Activated naive CD8-positive, alpha-beta T cell (primary cell): ENCODE measurements at regions not wholly inside any gene's neighbourhood (a gene's known extent, or its start where the extent isn't known, plus 50 kb on each side); places are given as distances from the start of the nearest gene placed in this dataset.

Experiments
- H3K27ac Mint-ChIP-seq: one replicate; pipeline ENCODE4 v1.8.0; 2021; ENCODE audit warnings: mixed read lengths
- H3K27me3 Mint-ChIP-seq: one replicate; pipeline ENCODE4 v1.8.0; 2021; ENCODE audit warnings: mixed read lengths
- H3K36me3 Mint-ChIP-seq: one replicate; pipeline ENCODE4 v1.8.0; 2021; ENCODE audit warnings: mixed read lengths
- H3K4me1 Mint-ChIP-seq: one replicate; pipeline ENCODE4 v1.8.0; 2021; ENCODE audit warnings: low read depth, mixed read lengths
- H3K4me3 Mint-ChIP-seq: one replicate; pipeline ENCODE4 v1.8.0; 2021; ENCODE audit warnings: mild to moderate bottlenecking, mixed read lengths
- H3K9me3 Mint-ChIP-seq: one replicate; pipeline ENCODE4 v1.8.0; 2021; ENCODE audit warnings: low read depth, mixed read lengths

- H3K36me3 Mint-ChIP-seq = no peaks in the 10 kb centered on the region
- H3K4me3 Mint-ChIP-seq = no peak overlapping the region
- no peak overlapping the region for H3K27ac Mint-ChIP-seq
- peaks cover 4% of the 10 kb centered on the region for H3K9me3 Mint-ChIP-seq
- peaks cover 10% of the 10 kb centered on the region for H3K27me3 Mint-ChIP-seq
- no peaks in the 10 kb centered on the region for H3K4me1 Mint-ChIP-seq
These were observed 269.2 kb downstream of the BAMBI start for GRCh38 chr10:28946479-28946878.

DNA sequence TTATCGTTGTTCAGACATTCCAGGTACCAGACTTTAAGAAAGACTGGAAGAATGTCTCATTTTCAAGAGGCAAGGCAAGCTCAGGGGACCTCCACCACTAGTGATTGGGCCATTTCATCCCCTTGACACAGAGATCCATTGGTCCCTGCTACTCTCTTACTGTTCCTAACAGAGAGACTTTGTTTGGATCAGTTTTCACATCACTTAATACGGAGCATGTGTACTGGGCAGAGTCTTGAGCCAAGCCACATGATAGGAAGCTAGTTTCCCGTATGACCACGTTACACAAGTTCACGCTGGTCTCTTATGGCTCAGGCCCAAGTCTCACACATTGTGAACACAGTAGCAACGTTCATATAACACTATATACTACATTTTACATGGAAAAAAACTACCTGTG is 269.9 kb downstream of the BAMBI start:
- Mint-ChIP-seq H3K9me3 (peaks cover 4% of the 10 kb centered on the region), H3K27me3 (peaks cover 13% of the 10 kb centered on the region), H3K4me1 (no peaks in the 10 kb centered on the region), H3K27ac (no peak overlapping the region), H3K4me3 (no peak overlapping the region), H3K36me3 (no peaks in the 10 kb centered on the region)

DNA sequence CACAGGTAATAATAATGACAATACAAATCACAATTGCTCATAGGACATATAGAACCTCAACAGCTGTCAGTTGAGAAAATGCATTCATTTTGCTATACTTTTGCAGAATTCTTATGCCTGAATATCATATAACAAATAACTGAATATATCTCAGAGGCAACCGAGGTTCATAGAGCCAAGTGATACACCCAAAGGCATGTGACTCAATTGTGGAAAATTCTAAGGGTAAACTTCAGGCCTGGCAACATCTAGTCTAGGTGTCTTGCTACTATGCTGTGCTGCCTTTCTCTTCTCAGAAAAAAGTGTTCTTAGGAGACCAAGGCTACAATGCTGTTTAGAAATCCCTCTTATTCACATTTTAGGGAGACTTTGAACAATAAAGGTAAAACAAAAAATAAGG is 270.7 kb downstream of the BAMBI start:
- no peaks in the 10 kb centered on the region for H3K4me1 Mint-ChIP-seq
- H3K36me3 Mint-ChIP-seq = no peaks in the 10 kb centered on the region
- H3K27ac Mint-ChIP-seq = no peak overlapping the region
- no peak overlapping the region for H3K4me3 Mint-ChIP-seq
- H3K9me3 Mint-ChIP-seq = peaks cover 4% of the 10 kb centered on the region
- H3K27me3 Mint-ChIP-seq = peaks cover 18% of the 10 kb centered on the region

DNA sequence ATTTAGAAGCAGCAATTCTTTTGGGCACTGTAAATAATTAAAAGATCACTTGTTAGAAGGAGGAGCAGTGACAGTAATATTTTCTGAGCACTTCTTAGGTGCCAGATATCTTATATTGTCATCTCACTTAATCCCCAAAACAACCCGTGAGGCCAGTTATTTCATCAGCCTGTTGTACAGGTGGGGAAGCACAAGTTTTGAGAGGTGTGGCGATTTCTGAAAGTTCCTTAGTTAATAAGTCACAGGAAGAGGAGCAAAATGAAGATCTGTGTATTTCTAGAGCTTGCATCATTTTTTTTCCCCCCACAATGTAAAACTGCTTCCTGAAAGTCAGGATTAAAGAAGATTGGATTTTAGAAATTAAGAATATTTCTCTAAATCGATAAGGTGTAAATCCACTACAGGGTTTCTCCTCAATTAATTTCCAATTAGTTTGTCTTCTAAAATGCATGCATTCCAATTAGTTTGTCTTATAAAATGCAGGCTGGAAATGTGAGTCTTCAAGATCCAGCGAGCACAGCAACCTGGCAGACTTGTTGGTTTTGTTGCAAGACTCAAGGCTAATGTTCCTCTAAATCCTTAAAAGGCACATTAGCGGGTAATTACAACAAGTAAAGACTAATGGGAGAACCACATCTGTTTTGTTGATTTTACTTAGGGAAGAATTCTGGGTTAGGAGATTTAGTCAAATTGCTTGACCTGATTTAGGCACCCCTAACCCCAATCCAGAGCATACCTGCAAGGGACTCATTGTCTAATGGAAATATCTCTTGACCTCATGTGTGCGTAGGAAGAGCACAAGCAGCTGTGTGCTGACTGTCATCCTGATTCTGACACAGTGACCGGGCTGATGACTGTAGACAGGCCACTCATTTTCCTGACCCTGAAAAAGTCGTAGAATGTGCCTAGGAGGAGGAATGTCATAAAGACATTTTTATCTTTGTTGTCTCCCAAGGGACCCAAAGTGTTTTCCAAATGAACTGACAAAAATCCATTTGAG is 272.0 kb downstream of the BAMBI start:
- no peaks in the 10 kb centered on the region for H3K36me3 Mint-ChIP-seq
- H3K27me3 Mint-ChIP-seq = peaks cover 19% of the 10 kb centered on the region

DNA sequence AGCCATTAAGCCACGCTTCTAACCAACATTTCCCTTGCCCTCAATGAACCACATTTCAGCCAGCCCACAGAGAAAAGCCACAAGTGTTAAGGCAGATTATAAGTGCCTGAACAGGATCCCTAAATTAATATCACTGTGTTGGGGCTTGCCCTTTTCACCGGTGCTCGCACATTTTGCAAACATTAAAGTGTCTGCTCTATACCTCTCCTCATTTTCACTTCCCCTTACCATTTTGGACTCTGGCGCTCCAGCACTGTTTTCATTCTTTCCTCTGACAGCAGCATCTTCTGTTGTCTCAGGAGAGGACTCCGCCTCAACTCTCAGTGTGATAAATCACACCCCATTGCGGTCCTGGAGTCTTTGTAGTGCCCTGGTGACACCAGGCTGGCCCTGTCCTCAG is 274.2 kb downstream of the BAMBI start:
- Mint-ChIP-seq H3K36me3 (no peaks in the 10 kb centered on the region), H3K9me3 (no peaks in the 10 kb centered on the region), H3K4me1 (no peaks in the 10 kb centered on the region), H3K4me3 (no peak overlapping the region), H3K27ac (no peak overlapping the region), H3K27me3 (peaks cover 19% of the 10 kb centered on the region)

More for the DNA sequence above, 272.0 kb downstream of the BAMBI start:
- no peaks in the 10 kb centered on the region for H3K4me1 Mint-ChIP-seq
- H3K9me3 Mint-ChIP-seq = peaks cover 4% of the 10 kb centered on the region
- H3K4me3 Mint-ChIP-seq = no peak overlapping the region
- no peak overlapping the region for H3K27ac Mint-ChIP-seq

- Mint-ChIP-seq H3K36me3 (no peaks in the 10 kb centered on the region), H3K9me3 (peaks cover under 1% of the 10 kb centered on the region), H3K27me3 (peaks cover 17% of the 10 kb centered on the region), H3K4me1 (no peaks in the 10 kb centered on the region), H3K4me3 (no peak overlapping the region), H3K27ac (no peak overlapping the region)
These were observed 275.2 kb downstream of the BAMBI start for GRCh38 chr10:28952523-28952922.

GRCh38 chr10:28954211-28954610 is 276.9 kb downstream of the BAMBI start:
- Mint-ChIP-seq H3K27ac (no peak overlapping the region), H3K4me1 (no peaks in the 10 kb centered on the region), H3K4me3 (no peak overlapping the region), H3K9me3 (peaks cover 8% of the 10 kb centered on the region), H3K36me3 (no peaks in the 10 kb centered on the region), H3K27me3 (peaks cover 16% of the 10 kb centered on the region)

- no peak overlapping the region for H3K27ac Mint-ChIP-seq
- no peaks in the 10 kb centered on the region for H3K36me3 Mint-ChIP-seq
- no peaks in the 10 kb centered on the region for H3K4me1 Mint-ChIP-seq
- H3K4me3 Mint-ChIP-seq = no peak overlapping the region
- H3K9me3 Mint-ChIP-seq = peaks cover 8% of the 10 kb centered on the region
- H3K27me3 Mint-ChIP-seq = peaks cover 4% of the 10 kb centered on the region
These were observed 281.1 kb downstream of the BAMBI start for GRCh38 chr10:28958468-28958867.

- Mint-ChIP-seq H3K4me3 (no peak overlapping the region), H3K4me1 (no peaks in the 10 kb centered on the region)
These were observed 282.7 kb downstream of the BAMBI start for GRCh38 chr10:28959850-28960501.

GRCh38 chr10:28962768-28963167 is 285.4 kb downstream of the BAMBI start:
- Mint-ChIP-seq H3K27ac (no peak overlapping the region), H3K4me1 (no peaks in the 10 kb centered on the region), H3K9me3 (peaks cover 5% of the 10 kb centered on the region), H3K4me3 (no peak overlapping the region), H3K36me3 (no peaks in the 10 kb centered on the region), H3K27me3 (peaks cover 2% of the 10 kb centered on the region)

More at GRCh38 chr10:28959850-28960501, 282.7 kb downstream of the BAMBI start:
- Mint-ChIP-seq H3K27me3 (peaks cover 3% of the 10 kb centered on the region), H3K36me3 (no peaks in the 10 kb centered on the region), H3K27ac (no peak overlapping the region), H3K9me3 (peaks cover 8% of the 10 kb centered on the region)

- no peak overlapping the region for H3K27ac Mint-ChIP-seq
- no peaks in the 10 kb centered on the region for H3K9me3 Mint-ChIP-seq
- H3K4me3 Mint-ChIP-seq = no peak overlapping the region
- peaks cover 1% of the 10 kb centered on the region for H3K27me3 Mint-ChIP-seq
- no peaks in the 10 kb centered on the region for H3K36me3 Mint-ChIP-seq
- H3K4me1 Mint-ChIP-seq = no peaks in the 10 kb centered on the region
These were observed 286.4 kb downstream of the BAMBI start for GRCh38 chr10:28963539-28964221.

DNA sequence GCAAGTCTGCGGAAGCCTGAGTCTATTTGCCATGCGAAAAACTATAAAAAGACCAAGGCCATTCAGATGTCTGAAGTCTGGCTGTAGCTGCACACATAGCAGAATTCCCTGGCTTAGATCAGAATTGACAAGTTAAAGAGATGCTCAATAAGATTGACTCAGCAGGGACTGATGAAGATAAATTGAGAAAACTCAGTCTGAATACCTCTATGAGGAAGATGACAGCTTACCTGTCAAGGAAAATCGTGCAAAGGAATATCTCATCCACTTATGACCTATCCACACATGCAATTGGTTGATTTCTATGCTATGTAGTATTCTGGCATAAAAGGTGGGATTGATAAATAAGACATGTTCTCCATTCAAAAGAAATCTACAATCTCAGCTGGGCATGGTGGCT is 288.6 kb downstream of the BAMBI start:
- H3K4me3 Mint-ChIP-seq = no peak overlapping the region
- no peaks in the 10 kb centered on the region for H3K4me1 Mint-ChIP-seq
- peaks cover 3% of the 10 kb centered on the region for H3K9me3 Mint-ChIP-seq
- H3K27ac Mint-ChIP-seq = no peak overlapping the region
- peaks cover 1% of the 10 kb centered on the region for H3K27me3 Mint-ChIP-seq
- no peaks in the 10 kb centered on the region for H3K36me3 Mint-ChIP-seq

DNA sequence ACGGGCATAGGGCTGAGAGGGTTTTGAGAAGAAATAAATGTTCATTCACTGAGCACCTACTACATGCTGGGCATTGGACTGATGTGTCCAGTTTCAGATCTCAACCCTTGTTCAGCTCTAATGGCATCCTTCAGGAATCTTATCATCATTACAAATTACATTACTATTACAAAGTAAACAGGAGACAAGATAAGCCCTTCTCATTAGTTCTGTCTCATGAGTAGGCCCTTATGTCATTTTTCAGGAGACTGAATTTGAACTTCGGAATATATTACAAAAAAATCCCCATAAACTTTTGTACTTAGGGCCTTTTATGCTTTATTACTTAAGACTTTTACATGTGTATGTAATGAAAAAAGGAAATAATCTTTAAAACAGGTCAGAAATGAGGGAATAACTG is 289.7 kb downstream of the BAMBI start:
- no peak overlapping the region for H3K27ac Mint-ChIP-seq
- H3K4me1 Mint-ChIP-seq = no peaks in the 10 kb centered on the region
- H3K36me3 Mint-ChIP-seq = no peaks in the 10 kb centered on the region

GRCh38 chr10:28969413-28969812 is 292.1 kb downstream of the BAMBI start:
- H3K9me3 Mint-ChIP-seq = peaks cover 3% of the 10 kb centered on the region
- H3K4me3 Mint-ChIP-seq = no peak overlapping the region
- H3K27ac Mint-ChIP-seq = no peak overlapping the region
- no peaks in the 10 kb centered on the region for H3K4me1 Mint-ChIP-seq
- no peaks in the 10 kb centered on the region for H3K36me3 Mint-ChIP-seq
- H3K27me3 Mint-ChIP-seq = no peaks in the 10 kb centered on the region

More for the DNA sequence above, 289.7 kb downstream of the BAMBI start:
- H3K9me3 Mint-ChIP-seq = peaks cover 3% of the 10 kb centered on the region
- no peak overlapping the region for H3K4me3 Mint-ChIP-seq
- H3K27me3 Mint-ChIP-seq = peaks cover 1% of the 10 kb centered on the region

DNA sequence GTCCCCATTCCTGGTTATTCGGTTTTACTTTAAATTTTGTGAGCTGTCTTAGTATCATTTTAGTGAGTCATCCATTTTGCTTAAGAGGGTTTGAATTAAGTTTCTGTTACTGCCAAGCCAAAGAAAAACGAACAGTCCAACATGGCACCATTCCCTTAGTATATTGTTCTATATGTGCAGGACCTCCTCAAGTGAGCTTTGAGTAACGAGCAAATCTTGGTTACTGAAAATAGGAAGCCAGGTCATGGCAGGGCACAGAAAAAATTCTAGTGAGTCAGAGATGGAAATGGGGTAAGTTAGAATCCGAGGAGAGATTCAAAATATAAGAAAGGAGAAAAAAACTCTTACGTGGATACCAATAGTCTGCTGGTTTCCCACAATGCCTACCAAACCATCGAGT is 292.9 kb downstream of the BAMBI start:
- Mint-ChIP-seq H3K9me3 (peaks cover 3% of the 10 kb centered on the region), H3K4me3 (no peak overlapping the region), H3K27me3 (no peaks in the 10 kb centered on the region), H3K27ac (no peak overlapping the region), H3K4me1 (no peaks in the 10 kb centered on the region), H3K36me3 (no peaks in the 10 kb centered on the region)
